Omental fat pad (tissue), 3 donors: ENCODE measurements at regions not wholly inside any gene's neighbourhood (a gene's known extent, or its start where the extent isn't known, plus 50 kb on each side); places are given as distances from the start of the nearest gene placed in this dataset.

Source experiments
- ATAC-seq: fragments of 150-250 bp; one replicate; pipeline ENCODE4 v1.9.1; 2016; ENCODE audit warnings: mild to moderate bottlenecking, moderate library complexity; ENCODE audit not compliant: low FRiP score
- DNase-seq: peaks from one replicate; pipeline ENCODE4 v3.0.0-alpha.2; 2019; ENCODE audit warnings: low spot score
- TF ChIP-seq, protein P1 (sequence below), 3 donors: fragments of 450-650 bp; IDR thresholded peaks; one replicate each; pipeline ENCODE4 v1.5.1; 2016 to 2017; ENCODE audit warnings: antibody characterized with exemption in 3 of 3, mild to moderate bottlenecking in 3 of 3, moderate library complexity in 2 of 3

DNA sequence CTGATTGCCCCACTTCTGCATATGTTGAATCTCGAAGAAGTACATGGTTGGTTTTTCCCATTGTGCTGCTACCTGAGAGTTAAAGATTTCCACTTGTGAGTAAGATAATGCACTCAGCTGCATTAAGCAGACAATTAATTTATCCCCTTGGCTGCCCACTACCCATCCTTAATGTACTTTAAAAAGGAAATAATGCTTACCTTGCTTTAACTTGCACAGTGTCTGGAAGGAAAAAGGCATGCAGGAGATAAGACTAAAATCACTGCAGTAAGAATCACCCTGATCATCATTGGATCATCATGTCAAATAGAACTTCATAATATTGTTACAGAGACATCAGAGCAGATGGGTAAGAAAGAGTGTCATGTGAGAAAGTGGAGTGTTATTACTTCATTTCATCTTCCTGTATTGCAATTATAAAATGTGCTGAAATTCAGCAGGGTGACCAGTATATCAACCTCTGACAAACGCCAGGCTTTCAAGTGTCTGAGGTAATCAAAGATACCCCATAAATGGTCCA lies 207.3 kb upstream of the PIK3C3 start:
- TF ChIP-seq, protein P1, sequence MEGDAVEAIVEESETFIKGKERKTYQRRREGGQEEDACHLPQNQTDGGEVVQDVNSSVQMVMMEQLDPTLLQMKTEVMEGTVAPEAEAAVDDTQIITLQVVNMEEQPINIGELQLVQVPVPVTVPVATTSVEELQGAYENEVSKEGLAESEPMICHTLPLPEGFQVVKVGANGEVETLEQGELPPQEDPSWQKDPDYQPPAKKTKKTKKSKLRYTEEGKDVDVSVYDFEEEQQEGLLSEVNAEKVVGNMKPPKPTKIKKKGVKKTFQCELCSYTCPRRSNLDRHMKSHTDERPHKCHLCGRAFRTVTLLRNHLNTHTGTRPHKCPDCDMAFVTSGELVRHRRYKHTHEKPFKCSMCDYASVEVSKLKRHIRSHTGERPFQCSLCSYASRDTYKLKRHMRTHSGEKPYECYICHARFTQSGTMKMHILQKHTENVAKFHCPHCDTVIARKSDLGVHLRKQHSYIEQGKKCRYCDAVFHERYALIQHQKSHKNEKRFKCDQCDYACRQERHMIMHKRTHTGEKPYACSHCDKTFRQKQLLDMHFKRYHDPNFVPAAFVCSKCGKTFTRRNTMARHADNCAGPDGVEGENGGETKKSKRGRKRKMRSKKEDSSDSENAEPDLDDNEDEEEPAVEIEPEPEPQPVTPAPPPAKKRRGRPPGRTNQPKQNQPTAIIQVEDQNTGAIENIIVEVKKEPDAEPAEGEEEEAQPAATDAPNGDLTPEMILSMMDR (IDR thresholded peaks at IDR 0.05): no peak
- DNase-seq (no peak), ATAC-seq (no peak)

DNA sequence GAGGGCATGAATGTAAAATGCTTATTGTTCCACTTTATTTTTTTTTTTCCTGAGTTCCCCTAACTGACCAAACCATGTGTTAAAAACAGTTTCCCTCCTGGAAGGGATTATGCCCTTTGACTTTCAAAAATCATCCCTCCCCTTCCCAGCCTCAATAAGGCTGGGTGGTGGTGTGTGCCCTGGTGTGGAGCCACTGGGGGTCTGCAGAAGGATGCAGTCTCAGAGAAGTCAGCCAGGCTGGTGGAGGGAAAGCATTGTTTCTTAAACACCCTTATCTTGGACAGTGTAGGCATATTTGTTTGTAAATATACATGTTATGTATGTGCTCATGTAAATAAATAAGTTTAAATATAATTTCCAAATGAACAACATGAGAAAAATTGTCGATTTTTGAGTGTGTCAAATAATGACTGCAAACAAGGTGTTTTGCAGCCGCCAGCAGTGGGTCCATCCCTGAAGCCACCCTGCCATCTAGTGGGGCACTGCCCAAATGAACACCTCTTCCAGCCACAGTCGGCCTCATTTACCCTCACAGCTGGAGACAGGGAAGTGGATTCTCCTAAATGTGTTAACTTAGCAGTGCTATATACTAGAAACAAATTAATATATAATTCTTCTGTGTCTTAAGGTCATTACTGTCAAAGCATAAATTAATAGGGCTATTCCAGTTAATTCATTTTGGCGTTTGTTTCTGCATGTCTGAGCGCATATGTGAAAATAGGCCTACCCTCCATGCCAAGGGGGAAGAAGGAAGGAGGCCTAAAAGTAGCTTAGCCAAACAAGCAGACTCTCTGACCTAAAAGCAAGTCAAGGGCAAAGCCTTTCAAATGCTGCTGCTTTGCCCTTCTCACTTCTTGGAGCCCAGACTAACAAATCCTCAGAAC lies 209.6 kb upstream of the PIK3C3 start:
- no peak for ATAC-seq
- no peak for DNase-seq

DNA sequence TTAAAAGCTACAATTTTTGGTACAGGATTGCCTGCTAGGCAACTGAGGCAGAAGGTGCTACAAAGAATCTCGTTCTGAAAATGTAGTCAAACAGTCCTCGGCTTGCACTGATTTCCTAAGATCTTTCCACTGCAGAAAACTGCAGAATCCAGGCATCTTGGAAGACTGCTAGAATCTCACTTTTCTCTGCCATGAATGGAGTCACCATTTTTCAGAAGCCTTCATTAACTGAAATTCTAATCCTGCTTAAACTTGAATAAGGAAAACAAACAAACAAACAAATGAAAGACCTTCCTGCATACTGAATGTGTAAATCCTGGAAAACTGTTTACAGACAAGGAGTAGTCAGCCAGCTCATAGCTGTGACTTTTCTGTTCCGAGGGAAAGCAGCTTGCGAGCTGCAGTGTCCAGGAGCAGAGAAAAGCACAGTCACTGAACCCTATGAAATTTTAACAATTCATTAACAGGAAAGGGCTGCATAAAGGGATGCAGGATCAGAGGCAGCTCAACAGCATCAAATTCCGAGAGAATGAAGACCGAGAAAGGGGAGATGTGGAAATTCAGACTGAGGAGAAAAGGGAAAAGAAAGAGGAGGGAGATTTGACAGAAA lies 210.5 kb upstream of the PIK3C3 start:
- no peak for ATAC-seq
- DNase-seq: no peak
- TF ChIP-seq, protein P1 (IDR thresholded peaks at IDR 0.05): no peak

More for the DNA sequence above, 209.6 kb upstream of the PIK3C3 start:
- TF ChIP-seq, protein P1 (IDR thresholded peaks at IDR 0.05): no peak

DNA sequence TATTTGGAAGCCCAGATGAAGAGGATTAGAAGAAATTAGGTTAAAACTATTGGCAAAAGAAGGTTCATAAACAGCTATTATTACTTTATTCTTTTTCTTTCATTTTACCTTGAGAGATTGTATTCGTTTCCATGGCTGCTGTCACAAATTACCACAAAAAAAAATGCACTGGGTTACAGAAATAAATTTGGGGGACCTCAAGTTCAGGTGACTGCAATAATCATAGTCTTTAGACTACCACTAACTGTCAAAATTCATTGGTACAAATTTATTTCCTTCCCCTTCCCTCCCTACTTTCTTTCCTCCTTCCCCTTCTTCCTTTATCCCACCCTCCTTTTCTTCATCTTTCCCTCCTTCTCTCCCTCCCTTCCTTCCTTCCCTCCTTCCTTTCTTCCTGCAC lies 217.8 kb upstream of the PIK3C3 start:
- DNase-seq: no peak
- no peak for ATAC-seq
- TF ChIP-seq, protein P1 (IDR thresholded peaks at IDR 0.05): no peak

DNA sequence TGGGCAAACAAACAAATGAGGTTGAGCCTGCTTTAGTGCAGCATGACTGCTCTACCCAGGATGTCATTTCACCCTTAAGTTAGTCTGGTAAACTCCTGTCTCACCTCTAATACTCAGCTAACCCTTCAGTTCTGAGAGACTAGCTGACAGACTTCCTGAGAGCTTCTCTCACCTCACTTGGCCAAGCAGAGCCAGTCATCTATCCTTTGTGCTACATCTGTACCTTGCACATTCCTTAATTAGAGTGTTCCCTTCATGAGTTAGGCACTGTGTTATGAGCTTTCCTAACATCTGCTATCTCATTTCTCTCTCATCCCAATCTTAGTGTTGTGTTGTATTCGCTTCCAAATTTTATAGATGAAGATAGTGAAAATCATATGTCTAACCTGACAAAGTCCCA lies 220.1 kb upstream of the PIK3C3 start:
- DNase-seq (no peak), ATAC-seq (no peak)
- TF ChIP-seq, protein P1 (IDR thresholded peaks at IDR 0.05): no peak

DNA sequence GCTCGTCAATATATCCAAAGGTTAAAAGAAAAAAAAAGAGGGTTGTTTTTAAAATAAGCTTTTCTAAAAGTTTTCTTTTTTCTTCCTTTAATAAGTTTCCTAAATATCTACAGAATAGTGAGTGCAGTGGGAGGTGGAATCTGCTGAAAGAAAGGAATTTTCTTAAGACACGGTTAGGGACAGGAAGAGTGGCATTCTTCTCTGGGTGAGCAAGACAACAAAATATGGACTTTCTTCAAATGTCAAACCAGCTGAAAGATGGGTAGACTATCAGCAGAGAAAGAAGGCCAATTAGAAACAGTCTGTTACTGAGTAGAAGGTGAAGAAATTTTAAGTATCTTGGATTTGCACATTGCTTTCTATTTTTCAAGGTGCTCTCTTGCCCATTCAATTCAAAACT lies 222.7 kb upstream of the PIK3C3 start:
- ATAC-seq (no peak), DNase-seq (no peak)
- TF ChIP-seq, protein P1 (IDR thresholded peaks at IDR 0.05): no peak
